SH-SY5Y (cell line): ENCODE measurements at regions not wholly inside any gene's neighbourhood (a gene's known extent, or its start where the extent isn't known, plus 50 kb on each side); places are given as distances from the start of the nearest gene placed in this dataset.

ENCODE experiments used
- GATA2 ChIP-seq: IDR thresholded peaks from 2 replicates; pipeline ENCODE4 v1.6.1; 2011; ENCODE audit warnings: mild to moderate bottlenecking, low read depth, low read length
- GATA3 ChIP-seq: IDR thresholded peaks from 2 replicates; pipeline ENCODE4 v1.6.1; 2011; ENCODE audit warnings: low read depth, mild to moderate bottlenecking, low read length, moderate library complexity

DNA sequence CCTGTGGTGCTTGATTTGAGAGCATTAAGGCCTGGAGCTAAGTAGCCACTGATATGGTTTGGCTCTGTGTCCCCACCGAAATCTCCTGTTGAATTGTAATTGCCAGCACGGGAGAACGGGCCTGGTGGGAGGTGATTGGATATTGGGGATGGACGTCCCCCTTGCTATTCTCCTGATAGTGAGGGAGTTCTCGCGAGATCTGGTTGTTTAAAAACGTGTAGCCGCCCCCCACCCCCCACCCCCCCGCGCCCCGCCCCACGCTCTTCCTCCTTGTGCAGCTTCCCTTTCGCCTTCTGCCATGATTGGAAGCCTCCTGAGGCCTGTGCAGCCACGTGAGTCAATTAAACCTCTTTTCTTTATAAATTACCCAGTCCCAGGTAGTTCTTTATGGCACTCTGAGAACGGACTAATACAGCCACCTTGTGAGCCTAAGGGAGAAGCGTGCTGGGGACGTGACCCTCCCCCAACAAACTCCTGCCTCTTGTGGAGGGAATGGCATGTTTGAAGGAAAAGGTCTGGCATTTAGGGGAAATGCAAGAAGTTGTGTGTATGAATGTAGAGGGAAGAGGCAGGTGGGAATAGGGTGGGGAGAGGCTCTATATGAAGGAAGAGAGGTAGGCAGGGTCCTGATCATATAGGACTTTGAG is 118.0 kb upstream of the KMT2C start:
- TF ChIP-seq GATA3 (no peak), GATA2 (no peak)
